Epidermal melanocyte (primary cell): ENCODE measurements at regions not wholly inside any gene's neighbourhood (a gene's known extent, or its start where the extent isn't known, plus 50 kb on each side); places are given as distances from the start of the nearest gene placed in this dataset.
"Not testable (repeated sequence)": the region's sequence is repeated elsewhere in the genome, so short reads cannot be mapped to it uniquely, and the experiment has no call there.

Experiments used
- DNase-seq: peaks from one replicate; pipeline ENCODE4 v3.0.0; 2011; ENCODE audit warnings: low spot score; ENCODE audit not compliant: insufficient read length

- not testable (repeated sequence) for DNase-seq
Observed at GRCh38 chr4:49153011-49153410, 166.9 kb downstream of the CWH43 start.

- DNase-seq, result not testable (repeated sequence)
Observed at GRCh38 chr4:49154308-49155103, 168.4 kb downstream of the CWH43 start.

GRCh38 chr4:49155270-49155669 is 169.2 kb downstream of the CWH43 start:
- DNase-seq, result not testable (repeated sequence)

GRCh38 chr4:49156309-49156708 is 170.2 kb downstream of the CWH43 start:
- not testable (repeated sequence) for DNase-seq

- DNase-seq, result not testable (repeated sequence)
Observed at GRCh38 chr4:49157630-49158029, 171.6 kb downstream of the CWH43 start.

GRCh38 chr4:49161111-49161541 is 175.1 kb downstream of the CWH43 start:
- DNase-seq, result not testable (repeated sequence)

GRCh38 chr4:49164916-49165315 is 178.8 kb downstream of the CWH43 start:
- DNase-seq, result not testable (repeated sequence)

- DNase-seq, result not testable (repeated sequence)
Observed at GRCh38 chr4:49177847-49178246, 191.8 kb downstream of the CWH43 start.

- DNase-seq, result not testable (repeated sequence)
Observed at GRCh38 chr4:49181088-49181487, 195.0 kb downstream of the CWH43 start.

GRCh38 chr4:49211396-49212194 is 225.5 kb downstream of the CWH43 start:
- DNase-seq, result not testable (repeated sequence)

- not testable (repeated sequence) for DNase-seq
Observed at GRCh38 chr4:49213250-49213649, 227.2 kb downstream of the CWH43 start.

- DNase-seq, result not testable (repeated sequence)
Observed at GRCh38 chr4:49213750-49214149, 227.7 kb downstream of the CWH43 start.

- DNase-seq, result not testable (repeated sequence)
Observed at GRCh38 chr4:49214453-49215081, 228.5 kb downstream of the CWH43 start.

- DNase-seq, result not testable (repeated sequence)
Observed at GRCh38 chr4:49215082-49215479, 229.0 kb downstream of the CWH43 start.

- DNase-seq, result not testable (repeated sequence)
Observed at GRCh38 chr4:49216606-49217005, 230.5 kb downstream of the CWH43 start.

GRCh38 chr4:49217492-49217891 is 231.4 kb downstream of the CWH43 start:
- DNase-seq, result no peak

GRCh38 chr4:49218094-49218493 is 232.0 kb downstream of the CWH43 start:
- not testable (repeated sequence) for DNase-seq

GRCh38 chr4:49218931-49219330 is 232.9 kb downstream of the CWH43 start:
- DNase-seq, result not testable (repeated sequence)

GRCh38 chr4:49219489-49220225 is 233.6 kb downstream of the CWH43 start:
- DNase-seq, result not testable (repeated sequence)

- peak; percentile 12 for DNase-seq
Observed at GRCh38 chr4:49221209-49221608, 235.1 kb downstream of the CWH43 start.

- DNase-seq, result not testable (repeated sequence)
Observed at GRCh38 chr4:49222810-49223209, 236.7 kb downstream of the CWH43 start.
